NT2/D1 (cell line): ENCODE measurements at regions not wholly inside any gene's neighbourhood (a gene's known extent, or its start where the extent isn't known, plus 50 kb on each side); places are given as distances from the start of the nearest gene placed in this dataset.

Source experiments
- DNase-seq: peaks from one replicate; pipeline ENCODE4 v3.0.0-alpha.2; 2011; ENCODE audit warnings: low read depth, low spot score
- H3K27me3 ChIP-seq: 2 replicates; pipeline ENCODE4 v1.6.0; 2011; ENCODE audit warnings: mild to moderate bottlenecking; ENCODE audit not compliant: insufficient read length, insufficient read depth
- H3K36me3 ChIP-seq: 2 replicates; pipeline ENCODE4 v1.6.1; 2011; ENCODE audit warnings: mild to moderate bottlenecking, low read length, mixed read lengths; ENCODE audit not compliant: insufficient read depth, insufficient read length
- H3K4me1 ChIP-seq: 2 replicates; pipeline ENCODE4 v1.5.1; 2011; ENCODE audit not compliant: insufficient read depth, insufficient read length
- H3K4me3 ChIP-seq: 2 replicates; pipeline ENCODE4 v1.5.1; 2011; ENCODE audit warnings: low read depth; ENCODE audit not compliant: insufficient read length
- H3K9ac ChIP-seq: 2 replicates; pipeline ENCODE4 v1.6.0; 2011; ENCODE audit warnings: low read depth; ENCODE audit not compliant: insufficient read length
- H3K9me3 ChIP-seq: 2 replicates; pipeline ENCODE4 v1.5.1; 2011; ENCODE audit warnings: mild to moderate bottlenecking, low read length; ENCODE audit not compliant: insufficient read depth
- SUZ12 ChIP-seq: IDR thresholded peaks from 2 replicates; pipeline ENCODE4 v1.6.1; 2011; ENCODE audit not compliant: insufficient read length, insufficient read depth; ENCODE audit errors: extremely low read depth
- YY1 ChIP-seq: IDR thresholded peaks from 2 replicates; pipeline ENCODE4 v1.6.1; 2011; ENCODE audit not compliant: insufficient read length, insufficient read depth
- ZNF274 ChIP-seq: IDR thresholded peaks from 2 replicates; pipeline ENCODE4 v1.6.1; 2011; ENCODE audit warnings: mild to moderate bottlenecking, low read depth, low read length

DNA sequence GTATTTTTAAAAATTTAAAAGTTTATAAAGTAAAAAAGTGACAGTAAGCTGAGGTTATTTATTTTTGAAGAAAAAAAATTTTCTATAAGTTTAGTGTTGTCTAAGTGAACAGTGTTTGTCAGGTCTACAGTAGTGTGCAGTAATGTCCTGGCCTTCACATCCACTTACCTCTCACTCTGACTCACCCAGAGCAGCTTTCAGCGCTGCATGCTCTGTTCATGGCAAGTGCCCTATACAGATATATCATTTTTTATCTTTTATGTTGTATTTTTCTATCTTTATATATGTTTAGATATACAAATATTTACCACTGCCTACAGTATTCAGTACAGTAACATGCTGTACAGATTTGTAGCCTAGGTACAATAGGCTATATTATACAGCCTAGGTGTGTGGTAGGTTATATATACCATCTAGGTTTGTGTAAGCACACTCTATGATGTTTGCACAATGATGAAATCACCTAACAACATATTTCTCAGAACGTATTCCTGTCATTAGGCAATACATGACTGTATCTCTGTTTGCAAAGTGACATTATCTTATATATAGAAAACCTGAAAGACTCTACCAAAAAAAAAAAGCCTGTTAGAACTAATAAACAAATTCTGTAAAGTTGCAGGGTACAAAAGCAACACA is 75.9 kb upstream of the TMC3 start:
- H3K27me3 ChIP-seq: no peaks in the 10 kb centered on the region
- no peaks in the 10 kb centered on the region for H3K36me3 ChIP-seq
- H3K9ac ChIP-seq: no peak overlapping the region
- H3K9me3 ChIP-seq: peaks cover 12% of the 10 kb centered on the region
- H3K4me3 ChIP-seq: no peak overlapping the region
- DNase-seq: no peak
- no peak for TF ChIP-seq SUZ12
- TF ChIP-seq YY1: no peak
- no peak for TF ChIP-seq ZNF274
- H3K4me1 ChIP-seq: no peaks in the 10 kb centered on the region

DNA sequence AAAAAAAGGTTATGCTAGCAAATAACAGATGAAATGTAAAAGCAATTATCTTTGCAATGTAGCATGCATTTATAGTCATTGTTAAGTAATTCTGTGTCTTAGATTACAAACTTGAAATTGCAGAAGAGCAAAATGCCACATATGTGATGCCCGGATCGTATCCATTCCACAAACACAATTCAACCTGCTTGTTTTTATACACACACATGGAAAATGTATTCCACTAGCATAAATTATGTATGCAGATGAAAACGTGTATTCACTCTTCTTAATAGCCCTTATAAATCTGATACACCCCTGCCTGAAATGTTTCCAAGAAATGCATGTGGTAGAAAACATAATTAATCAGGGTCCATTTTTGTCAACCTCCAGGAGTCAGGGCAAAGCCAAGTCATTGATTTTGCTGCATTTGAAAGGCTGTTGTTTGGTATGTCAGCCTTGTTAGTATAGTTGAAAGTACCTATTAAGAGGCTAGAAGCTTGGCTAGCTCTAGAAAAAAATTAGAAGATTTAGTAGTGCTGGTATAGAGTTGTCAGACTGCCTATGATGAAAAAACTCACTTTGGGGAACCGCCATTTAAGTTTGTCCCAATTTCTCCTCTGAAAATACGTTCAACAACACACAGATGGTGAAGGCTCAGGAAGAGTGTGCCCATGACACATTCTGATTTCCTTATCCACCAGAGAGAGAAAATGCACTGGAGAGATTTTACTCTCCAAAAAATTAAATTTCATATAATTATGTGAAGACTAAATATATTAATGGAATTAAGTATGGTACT is 69.2 kb upstream of the TMC3 start:
- no peaks in the 10 kb centered on the region for H3K36me3 ChIP-seq
- no peaks in the 10 kb centered on the region for H3K4me1 ChIP-seq
- TF ChIP-seq SUZ12 (no peak), YY1 (no peak), ZNF274 (no peak)
- DNase-seq: no peak
- H3K4me3 ChIP-seq: no peak overlapping the region
- H3K27me3 ChIP-seq: no peaks in the 10 kb centered on the region
- H3K9ac ChIP-seq: no peak overlapping the region
- peaks cover 12% of the 10 kb centered on the region for H3K9me3 ChIP-seq

DNA sequence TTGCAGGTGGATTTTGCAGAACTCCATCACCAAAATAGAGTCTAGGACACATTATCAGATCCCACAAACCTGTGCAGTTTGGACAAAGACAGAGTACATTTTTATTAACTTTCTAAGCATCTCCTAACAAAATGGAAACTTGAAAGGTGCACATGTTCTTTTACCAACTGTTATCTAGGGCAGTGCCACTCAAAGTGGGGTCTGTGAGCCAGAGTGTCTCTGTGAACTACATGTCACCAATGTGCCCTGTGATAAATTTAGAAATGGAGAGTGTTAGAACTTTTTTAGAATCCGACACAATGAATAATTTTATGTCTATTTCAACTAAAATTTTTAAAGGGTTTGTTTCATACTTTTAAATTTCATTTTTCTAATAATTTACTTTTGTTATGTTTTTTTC is 68.4 kb upstream of the TMC3 start:
- no peaks in the 10 kb centered on the region for H3K4me1 ChIP-seq
- H3K9ac ChIP-seq: no peak overlapping the region
- no peak overlapping the region for H3K4me3 ChIP-seq
- peaks cover 12% of the 10 kb centered on the region for H3K9me3 ChIP-seq
- no peak for TF ChIP-seq ZNF274
- no peak for TF ChIP-seq SUZ12
- TF ChIP-seq YY1: no peak
- H3K27me3 ChIP-seq: no peaks in the 10 kb centered on the region
- H3K36me3 ChIP-seq: no peaks in the 10 kb centered on the region
- DNase-seq: no peak

DNA sequence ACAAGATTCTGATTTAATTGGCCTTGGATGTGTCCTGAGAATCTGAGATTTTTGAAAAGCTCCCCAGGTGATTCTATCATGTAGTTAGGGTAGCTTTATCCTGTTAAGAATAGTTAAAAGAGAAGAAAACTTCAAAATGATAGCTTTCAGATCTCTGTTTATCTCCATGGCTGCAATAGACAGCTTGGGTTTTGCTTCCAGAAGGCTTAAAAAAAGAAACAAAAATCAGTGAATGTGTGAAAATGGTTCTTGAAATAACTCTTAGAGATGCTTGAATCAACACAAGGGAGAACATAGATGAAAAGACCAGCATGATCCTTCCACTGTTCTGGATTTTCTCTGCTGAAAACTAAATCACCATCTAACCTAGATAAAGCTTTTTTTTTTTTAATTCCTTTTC is 60.8 kb upstream of the TMC3 start:
- no peak for TF ChIP-seq ZNF274
- TF ChIP-seq SUZ12: no peak
- TF ChIP-seq YY1: no peak
- Histone ChIP-seq H3K4me1 (no peaks in the 10 kb centered on the region), H3K27me3 (no peaks in the 10 kb centered on the region), H3K36me3 (no peaks in the 10 kb centered on the region), H3K9me3 (no peaks in the 10 kb centered on the region; the same call in 1 of the 2 replicates), H3K4me3 (no peak overlapping the region), H3K9ac (no peak overlapping the region)
- no peak for DNase-seq

DNA sequence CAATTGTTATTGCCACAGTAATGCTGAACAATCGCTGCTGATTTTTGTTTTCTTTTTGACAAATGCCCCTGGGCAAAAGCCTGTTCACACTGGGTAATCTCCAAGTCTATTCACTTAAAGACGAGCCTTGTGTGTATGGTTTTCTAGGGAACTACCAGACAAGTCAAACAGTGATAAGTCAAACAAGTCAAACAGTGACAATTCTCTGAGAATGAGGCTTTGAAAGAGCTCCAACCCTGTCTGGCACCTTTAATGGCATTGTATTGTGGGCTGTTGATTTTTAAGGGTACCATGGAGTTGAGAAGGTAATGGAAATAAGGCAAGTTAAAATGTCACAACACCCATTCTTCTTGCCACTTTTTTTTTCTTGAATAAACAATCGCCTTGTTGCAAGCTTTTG is 59.4 kb upstream of the TMC3 start:
- H3K36me3 ChIP-seq: no peaks in the 10 kb centered on the region
- no peak for TF ChIP-seq ZNF274
- TF ChIP-seq SUZ12: no peak
- no peak for TF ChIP-seq YY1
- DNase-seq: no peak
- no peak overlapping the region for H3K9ac ChIP-seq
- no peaks in the 10 kb centered on the region for H3K27me3 ChIP-seq
- H3K4me3 ChIP-seq: no peak overlapping the region
- H3K4me1 ChIP-seq: no peaks in the 10 kb centered on the region
- no peaks in the 10 kb centered on the region; the same call in 1 of the 2 replicates for H3K9me3 ChIP-seq

DNA sequence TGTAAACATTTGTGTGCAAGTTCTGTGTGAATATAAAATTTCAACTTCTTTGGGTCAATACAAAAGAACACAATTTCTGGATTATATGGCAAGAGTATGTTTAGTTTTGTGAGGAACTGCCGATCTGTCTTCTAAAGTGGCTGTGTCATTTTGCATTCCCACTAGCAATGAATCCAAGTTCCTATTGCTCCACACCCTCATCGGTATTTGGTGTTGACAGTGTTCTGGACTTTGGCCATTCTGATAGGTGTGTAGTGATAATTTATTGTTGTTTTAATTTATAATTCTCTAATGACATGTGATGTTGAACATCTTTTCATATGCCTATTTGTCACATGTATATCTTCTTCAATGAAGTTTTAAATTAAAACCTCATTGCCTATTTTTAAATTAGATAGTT is 58.2 kb upstream of the TMC3 start:
- H3K4me1 ChIP-seq: no peaks in the 10 kb centered on the region
- TF ChIP-seq YY1 (no peak), ZNF274 (no peak), SUZ12 (no peak)
- H3K9ac ChIP-seq: no peak overlapping the region
- DNase-seq: no peak
- H3K27me3 ChIP-seq: no peaks in the 10 kb centered on the region
- no peaks in the 10 kb centered on the region; the same call in 1 of the 2 replicates for H3K9me3 ChIP-seq
- H3K36me3 ChIP-seq: no peaks in the 10 kb centered on the region
- no peak overlapping the region for H3K4me3 ChIP-seq

DNA sequence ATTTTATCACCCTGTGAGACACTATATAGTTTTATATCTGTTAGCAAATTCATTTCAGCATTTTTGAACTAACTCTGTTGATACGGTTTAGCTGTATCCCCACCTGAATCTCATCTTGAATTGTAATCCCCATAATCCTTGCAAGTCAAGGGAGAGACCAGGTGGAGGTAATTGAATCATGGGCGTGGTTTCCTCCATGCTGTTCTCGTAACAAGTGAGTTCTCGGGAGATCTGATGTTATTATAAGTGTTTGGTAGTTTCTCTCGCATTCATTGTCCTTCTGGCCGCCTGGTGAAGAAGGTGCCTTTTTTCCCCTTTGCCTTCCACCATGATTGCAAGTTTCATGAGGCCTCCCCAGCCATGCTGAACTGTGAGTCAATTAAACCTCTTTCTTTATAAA is 53.2 kb upstream of the TMC3 start:
- no peak for DNase-seq
- no peak for TF ChIP-seq YY1
- no peak for TF ChIP-seq ZNF274
- no peak for TF ChIP-seq SUZ12
- no peaks in the 10 kb centered on the region; the same call in 1 of the 2 replicates for H3K9me3 ChIP-seq
- no peak overlapping the region for H3K9ac ChIP-seq
- H3K4me3 ChIP-seq: no peak overlapping the region
- no peaks in the 10 kb centered on the region for H3K4me1 ChIP-seq
- H3K27me3 ChIP-seq: no peaks in the 10 kb centered on the region
- no peaks in the 10 kb centered on the region for H3K36me3 ChIP-seq

DNA sequence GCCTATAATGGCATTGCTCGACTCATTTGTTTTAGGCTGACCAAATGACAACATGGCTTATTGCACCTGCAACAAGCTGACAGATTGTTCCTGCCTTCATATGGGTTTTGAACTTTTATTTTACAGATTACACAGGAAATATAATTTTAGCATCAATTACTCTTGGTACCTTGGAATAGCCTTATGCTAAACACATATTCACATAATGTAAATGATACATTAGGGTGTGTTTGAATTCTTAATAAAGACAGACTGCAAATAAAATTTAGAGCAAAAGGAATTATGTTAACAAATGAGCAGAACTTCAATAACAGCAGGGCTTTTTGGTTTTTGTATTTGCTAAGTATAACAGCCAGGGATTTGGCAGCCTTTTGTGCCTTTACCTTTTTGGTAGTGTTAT is 51.9 kb upstream of the TMC3 start:
- H3K27me3 ChIP-seq: no peaks in the 10 kb centered on the region
- no peaks in the 10 kb centered on the region for H3K36me3 ChIP-seq
- TF ChIP-seq YY1: no peak
- TF ChIP-seq SUZ12: no peak
- no peak overlapping the region for H3K4me3 ChIP-seq
- no peak for DNase-seq
- no peaks in the 10 kb centered on the region; the same call in 1 of the 2 replicates for H3K9me3 ChIP-seq
- H3K4me1 ChIP-seq: no peaks in the 10 kb centered on the region
- no peak overlapping the region for H3K9ac ChIP-seq
